GM12873 (cell line): ENCODE measurements at regions not wholly inside any gene's neighbourhood (a gene's known extent, or its start where the extent isn't known, plus 50 kb on each side); places are given as distances from the start of the nearest gene placed in this dataset.
A peak's percentile ranks its signal among the peaks of the same experiment; 100 is the strongest.

ENCODE experiments used
- CTCF ChIP-seq: IDR thresholded peaks from 2 replicates; pipeline ENCODE4 v1.5.1; 2012; ENCODE audit warnings: low read depth, mild to moderate bottlenecking, moderate library complexity, low read length, control low read depth; ENCODE audit not compliant: insufficient read depth; ENCODE audit errors: missing control alignments

GRCh38 chrX:39475372-39475771 lies 622.4 kb downstream of the BCOR start:
- no peak for TF ChIP-seq CTCF

DNA sequence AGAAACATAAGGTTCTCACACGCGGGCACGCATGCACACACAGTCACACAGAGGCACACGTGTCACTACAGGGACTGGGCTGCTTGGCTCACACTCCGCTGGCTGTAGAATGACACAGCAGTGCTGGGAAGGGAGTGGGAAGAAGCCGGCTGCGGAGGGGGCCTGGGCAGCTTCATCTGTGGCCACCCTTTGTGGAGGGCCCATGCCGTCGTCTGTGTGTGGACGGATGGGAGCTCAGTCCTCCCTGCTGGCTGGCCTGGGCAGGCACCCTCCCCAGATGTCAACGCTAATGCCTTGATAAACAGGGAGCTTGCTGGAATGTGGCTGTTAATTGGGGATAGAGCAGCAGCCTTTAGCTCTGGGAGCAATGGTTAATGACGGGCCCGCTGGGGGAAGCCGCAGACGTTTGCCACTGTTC lies 621.1 kb downstream of the BCOR start:
- no peak for TF ChIP-seq CTCF

DNA sequence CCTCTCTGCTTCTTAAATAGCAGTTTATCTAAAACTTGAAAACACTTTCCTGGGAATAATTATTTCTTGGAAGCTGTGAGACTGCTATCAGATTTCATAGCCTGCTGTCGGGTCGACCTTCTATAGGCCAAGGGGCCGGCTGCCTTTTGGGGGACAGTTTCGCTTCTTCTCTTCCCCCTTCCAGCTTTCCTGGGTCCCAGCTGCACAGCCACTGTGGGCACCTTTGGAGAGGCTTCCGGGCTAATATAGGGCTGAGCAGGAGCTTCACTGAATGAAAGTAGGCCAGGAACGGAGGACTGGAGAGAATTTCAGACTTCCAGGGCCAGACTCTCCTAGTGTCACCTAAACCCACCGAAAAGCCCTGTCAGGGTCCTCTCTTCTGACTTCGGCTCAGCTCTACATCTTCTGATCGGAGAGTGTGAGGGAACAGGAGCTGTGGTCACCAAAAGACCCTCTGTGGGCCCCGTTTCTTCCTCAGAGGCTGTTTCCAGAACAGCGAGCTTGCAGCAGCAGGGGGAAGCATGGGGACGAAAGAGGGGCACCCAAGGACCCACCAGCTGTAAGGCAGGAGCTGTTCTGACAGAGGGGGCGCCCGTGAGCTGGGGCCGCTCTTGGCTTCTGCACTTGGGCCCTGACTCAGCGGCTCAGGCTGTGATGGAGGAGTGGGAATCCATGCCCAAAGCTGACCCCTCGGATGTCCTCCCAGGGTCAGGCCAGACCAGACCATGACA lies 620.6 kb downstream of the BCOR start:
- TF ChIP-seq CTCF, result peak; percentile 55

GRCh38 chrX:39477762-39478120 lies 620.0 kb downstream of the BCOR start:
- no peak for TF ChIP-seq CTCF

DNA sequence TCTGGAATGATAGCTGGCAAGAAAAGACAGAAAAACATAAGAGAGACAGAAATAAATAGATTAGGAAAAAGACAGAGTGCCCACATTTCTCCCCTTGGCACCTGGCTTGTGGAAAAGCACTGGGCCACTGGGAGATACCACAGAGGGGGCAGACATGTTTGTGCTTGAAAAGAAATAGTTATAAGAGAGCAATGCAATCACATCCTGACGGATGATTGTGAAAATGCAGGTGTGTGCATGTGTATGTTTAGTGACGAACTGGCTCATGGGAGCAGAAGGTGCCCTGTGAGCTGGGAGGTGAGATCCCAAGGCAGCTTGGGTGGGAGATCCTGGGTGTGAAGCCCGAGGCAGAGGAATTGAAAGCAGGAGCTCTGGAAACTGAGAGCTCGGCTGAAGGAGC lies 617.9 kb downstream of the BCOR start:
- no peak for TF ChIP-seq CTCF

GRCh38 chrX:39480963-39481362 lies 616.8 kb downstream of the BCOR start:
- TF ChIP-seq CTCF, result no peak

- no peak for TF ChIP-seq CTCF
Measured at GRCh38 chrX:39481621-39482020, 616.1 kb downstream of the BCOR start.
